Spleen (tissue), 11 donors: ENCODE measurements at regions not wholly inside any gene's neighbourhood (a gene's known extent, or its start where the extent isn't known, plus 50 kb on each side); places are given as distances from the start of the nearest gene placed in this dataset.

Source experiments
- DNase-seq: peaks from one replicate; pipeline ENCODE4 v3.0.0-alpha.2; 2020
- H3K27ac ChIP-seq, 8 donors: fragments of 200-600 bp; sonication (generic) in 7 of 8; 1 replicate in 4 of 8; 2 replicates in 4 of 8; pipeline versions ENCODE4 v1.5.0 to v1.8.0; 2016 to 2021; ENCODE audit warnings: inconsistent platforms in 4 of 8, mild to moderate bottlenecking in 4 of 8, moderate library complexity in 1 of 8
- H3K27me3 ChIP-seq, 7 donors: fragments of 200-600 bp; sonication (generic) in 6 of 7; replicated peaks in 1 of 7; 1 replicate in 4 of 7; 2 replicates in 3 of 7; pipeline versions ENCODE4 v1.5.0 to v1.8.0; 2016 to 2021; ENCODE audit warnings: inconsistent platforms in 3 of 7, mild to moderate bottlenecking in 1 of 7
- H3K36me3 ChIP-seq, 6 donors: fragments of 200-600 bp; sonication (generic) in 5 of 6; 1 replicate in 4 of 6; 2 replicates in 2 of 6; pipeline versions ENCODE4 v1.5.0 to v1.8.0; 2016 to 2021; ENCODE audit warnings: inconsistent platforms in 2 of 6
- H3K4me1 ChIP-seq, 6 donors: fragments of 200-600 bp; sonication (generic) in 5 of 6; 1 replicate in 3 of 6; 2 replicates in 3 of 6; pipeline versions ENCODE4 v1.5.0 to v1.8.0; 2016 to 2021; ENCODE audit warnings: inconsistent platforms in 3 of 6
- H3K4me3 ChIP-seq, 8 donors: fragments of 200-600 bp; sonication (generic) in 7 of 8; 1 replicate in 4 of 8; 2 replicates in 4 of 8; pipeline versions ENCODE4 v1.5.0 to v1.8.0; 2016 to 2021; ENCODE audit warnings: inconsistent platforms in 4 of 8, mild to moderate bottlenecking in 4 of 8, moderate library complexity in 2 of 8
- H3K9me3 ChIP-seq, 8 donors: fragments of 200-600 bp; sonication (generic) in 7 of 8; 1 replicate in 4 of 8; 2 replicates in 4 of 8; pipeline versions ENCODE4 v1.5.0 to v1.8.0; 2016 to 2021; ENCODE audit warnings: inconsistent platforms in 4 of 8
- POLR2A ChIP-seq, 3 donors: fragments of 450-650 bp; IDR thresholded peaks; one replicate each; pipeline ENCODE4 v1.5.1; 2017; ENCODE audit warnings: antibody characterized with exemption in 3 of 3, mild to moderate bottlenecking in 1 of 3
- POLR2AphosphoS5 ChIP-seq, 3 donors: sonication (generic); formaldehyde crosslinking; IDR thresholded peaks; one replicate each; pipeline ENCODE4 v1.5.1; 2017; ENCODE audit warnings: antibody characterized with exemption in 3 of 3
- WGBS, 5 donors: extraction: QIAGEN DNeasy Blood & Tissue Kit in 3 of 5; methylation state at CpG; one replicate each; pipeline versions ENCODE4 v1.1.5 to v1.1.7; 2013 to 2018; 5-methylcytosine and 5-hydroxymethylcytosine counted together
- intact Hi-C: fragments of 100-400 bp; cut with DNase I; formaldehyde crosslinking; loops from one replicate; pipeline ENCODE4 v1.15.0; 2023; ENCODE audit warnings: low total_unique reads
- TF ChIP-seq, protein P1 (sequence below), 11 experiments: fragments of 200-600 bp in 7 of 11; fragments of 450-650 bp in 4 of 11; sonication (generic) in 4 of 11; IDR thresholded peaks in 8 of 11; conservative IDR thresholded peaks in 3 of 11; 1 replicate in 7 of 11; 2 replicates in 4 of 11; pipeline versions ENCODE4 v1.4.0 to v1.8.0; 2016 to 2021; ENCODE audit warnings: antibody characterized with exemption in 11 of 11, inconsistent platforms in 4 of 11, mild to moderate bottlenecking in 1 of 11
- donor health status: healthy with polysubstance abuse.
- donor health status: DM: no; HTN: no; CAD: no; lungs with moderate emphysema.
- donor health status: DM: no; HTN: no; CAD: no.
- donor health status: Bipolar disorder and iron deficiency.
- donor health status: healthy.
- donor health status: DM: no; HTN: no; CAD: no.
- donor health status: DM: yes; HTN: yes; CAD: no.

DNA sequence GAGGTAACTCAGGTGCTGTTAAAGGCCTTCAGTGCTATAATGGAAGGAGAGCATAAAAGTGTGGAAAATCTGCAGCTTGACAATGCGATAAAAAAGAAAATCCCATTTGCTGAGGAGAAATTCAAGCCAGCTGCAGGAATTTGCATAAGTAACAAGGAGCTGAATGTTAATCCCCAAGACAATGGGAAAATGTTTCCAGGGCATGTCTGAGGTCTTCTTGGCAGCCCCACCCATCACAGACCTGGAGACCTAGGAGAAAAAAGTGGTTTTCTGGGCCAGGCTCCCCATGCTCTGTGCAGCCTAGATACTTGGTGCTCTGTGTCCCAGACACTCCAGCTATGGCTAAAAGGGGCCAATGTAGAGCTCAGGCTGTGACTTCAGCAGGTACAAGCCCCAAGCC, 1159.6 kb downstream of the CDH18 start:
- Histone ChIP-seq H3K4me1 (no peaks in the 10 kb centered on the region), H3K4me3 (no peak overlapping the region), H3K27ac (no peak overlapping the region), H3K36me3 (no peaks in the 10 kb centered on the region), H3K9me3 (no peaks in the 10 kb centered on the region), H3K27me3 (no peaks in the 10 kb centered on the region)
- no peak for DNase-seq
- 93 to 100% (median 95%) methylated on average over 1 of the region's 1 CpG for WGBS, 5 donors
- TF ChIP-seq POLR2A (IDR thresholded peaks at IDR 0.05) (no peak), POLR2AphosphoS5 (IDR thresholded peaks at IDR 0.05) (no peak)
- TF ChIP-seq, protein P1, sequence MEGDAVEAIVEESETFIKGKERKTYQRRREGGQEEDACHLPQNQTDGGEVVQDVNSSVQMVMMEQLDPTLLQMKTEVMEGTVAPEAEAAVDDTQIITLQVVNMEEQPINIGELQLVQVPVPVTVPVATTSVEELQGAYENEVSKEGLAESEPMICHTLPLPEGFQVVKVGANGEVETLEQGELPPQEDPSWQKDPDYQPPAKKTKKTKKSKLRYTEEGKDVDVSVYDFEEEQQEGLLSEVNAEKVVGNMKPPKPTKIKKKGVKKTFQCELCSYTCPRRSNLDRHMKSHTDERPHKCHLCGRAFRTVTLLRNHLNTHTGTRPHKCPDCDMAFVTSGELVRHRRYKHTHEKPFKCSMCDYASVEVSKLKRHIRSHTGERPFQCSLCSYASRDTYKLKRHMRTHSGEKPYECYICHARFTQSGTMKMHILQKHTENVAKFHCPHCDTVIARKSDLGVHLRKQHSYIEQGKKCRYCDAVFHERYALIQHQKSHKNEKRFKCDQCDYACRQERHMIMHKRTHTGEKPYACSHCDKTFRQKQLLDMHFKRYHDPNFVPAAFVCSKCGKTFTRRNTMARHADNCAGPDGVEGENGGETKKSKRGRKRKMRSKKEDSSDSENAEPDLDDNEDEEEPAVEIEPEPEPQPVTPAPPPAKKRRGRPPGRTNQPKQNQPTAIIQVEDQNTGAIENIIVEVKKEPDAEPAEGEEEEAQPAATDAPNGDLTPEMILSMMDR (IDR thresholded peaks at IDR 0.05 in 8 of 11, conservative IDR thresholded peaks at IDR 0.05 in 3 of 11): no peak
- intact Hi-C loops: no loop called here

DNA sequence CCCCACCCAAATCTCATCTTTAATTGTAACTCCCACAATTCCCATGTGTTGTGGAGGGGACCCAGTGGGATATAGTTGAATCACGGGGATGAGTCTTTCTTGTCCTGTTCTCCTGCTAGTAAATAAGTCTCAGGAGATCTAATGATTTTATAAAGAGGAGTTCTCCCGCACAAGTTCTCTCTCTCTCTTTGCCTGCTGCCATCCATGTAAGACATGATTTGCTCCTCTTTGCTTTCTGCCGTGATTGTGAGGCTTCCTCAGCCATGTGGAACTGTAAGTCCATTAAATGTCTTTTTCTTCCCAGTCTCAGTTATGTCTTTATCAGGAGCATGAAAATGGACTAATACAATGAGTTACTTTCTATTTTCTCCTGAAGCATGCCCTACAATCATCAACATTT, 1158.5 kb downstream of the CDH18 start:
- H3K36me3 ChIP-seq: no peaks in the 10 kb centered on the region
- H3K4me3 ChIP-seq: no peak overlapping the region
- DNase-seq: no peak
- no peaks in the 10 kb centered on the region for H3K4me1 ChIP-seq
- no peaks in the 10 kb centered on the region for H3K27me3 ChIP-seq
- intact Hi-C loops: no loop called here
- H3K27ac ChIP-seq: no peak overlapping the region
- 91 to 96% (median 94%) methylated on average over 3 of the region's 3 CpGs for WGBS, 5 donors
- H3K9me3 ChIP-seq: no peaks in the 10 kb centered on the region
- TF ChIP-seq, protein P1 (IDR thresholded peaks at IDR 0.05 in 8 of 11, conservative IDR thresholded peaks at IDR 0.05 in 3 of 11): no peak
- TF ChIP-seq POLR2A (IDR thresholded peaks at IDR 0.05): no peak
- no peak for TF ChIP-seq POLR2AphosphoS5 (IDR thresholded peaks at IDR 0.05)

DNA sequence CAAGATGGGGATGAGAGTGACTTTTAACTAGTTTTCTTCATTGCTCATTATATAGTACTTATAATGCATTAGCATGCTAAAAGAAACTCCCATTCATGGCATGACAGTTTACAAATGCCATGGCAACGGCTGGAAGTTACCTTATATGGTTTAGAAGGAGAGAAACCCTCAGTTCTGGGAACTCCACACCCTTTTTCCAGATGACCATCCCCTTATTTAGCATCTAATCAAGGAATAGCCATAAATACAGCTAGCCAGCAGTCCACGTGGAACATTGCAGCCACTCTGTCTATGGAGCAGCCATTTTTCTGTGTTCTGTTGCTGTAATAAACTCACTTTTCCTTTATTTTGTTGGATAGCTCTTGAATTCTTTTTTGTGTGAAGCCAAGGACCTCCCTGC, 1137.8 kb downstream of the CDH18 start:
- DNase-seq: no peak
- Histone ChIP-seq H3K4me3 (no peak overlapping the region), H3K9me3 (no peaks in the 10 kb centered on the region), H3K4me1 (no peaks in the 10 kb centered on the region), H3K27me3 (no peaks in the 10 kb centered on the region), H3K27ac (no peak overlapping the region), H3K36me3 (no peaks in the 10 kb centered on the region)
- 62 to 83% (median 68%) methylated on average over 2 of the region's 2 CpGs for WGBS, 5 donors
- no peak for TF ChIP-seq POLR2A (IDR thresholded peaks at IDR 0.05)
- TF ChIP-seq, protein P1 (IDR thresholded peaks at IDR 0.05 in 8 of 11, conservative IDR thresholded peaks at IDR 0.05 in 3 of 11): no peak
- intact Hi-C loops: no loop called here

DNA sequence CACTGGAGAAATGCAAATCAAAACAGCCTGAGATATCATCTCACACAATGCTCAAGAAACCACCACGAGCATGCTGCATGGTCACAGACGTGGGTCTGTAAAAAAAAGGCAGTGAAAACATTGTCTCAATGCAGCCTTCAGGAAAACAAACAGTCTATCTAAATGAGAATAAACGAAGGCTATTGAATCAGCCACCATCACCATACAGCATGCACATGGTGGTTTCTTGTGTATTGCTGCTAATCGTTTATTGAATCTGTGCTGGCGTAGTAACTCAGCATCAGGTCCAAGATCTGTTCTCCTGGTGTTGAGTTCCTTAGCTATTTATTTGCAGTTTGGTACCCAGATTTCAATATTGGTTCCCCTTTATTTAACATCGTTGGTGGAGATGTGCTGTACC, 1115.0 kb downstream of the CDH18 start:
- H3K4me3 ChIP-seq: no peak overlapping the region
- DNase-seq: no peak
- H3K36me3 ChIP-seq: no peaks in the 10 kb centered on the region
- TF ChIP-seq POLR2A (IDR thresholded peaks at IDR 0.05) (no peak), POLR2AphosphoS5 (IDR thresholded peaks at IDR 0.05) (no peak)
- TF ChIP-seq, protein P1 (IDR thresholded peaks at IDR 0.05 in 8 of 11, conservative IDR thresholded peaks at IDR 0.05 in 3 of 11): no peak
- H3K27me3 ChIP-seq: no peaks in the 10 kb centered on the region
- H3K27ac ChIP-seq: no peak overlapping the region
- H3K9me3 ChIP-seq: no peaks in the 10 kb centered on the region
- no peaks in the 10 kb centered on the region for H3K4me1 ChIP-seq
- intact Hi-C loops: no loop called here
- 68 to 86% (median 80%) methylated on average over 3 to 6 of the region's 6 CpGs for WGBS, 5 donors
